ENCODE measurements at regions not wholly inside any gene's neighbourhood (a gene's known extent, or its start where the extent isn't known, plus 50 kb on each side); places are given as distances from the start of the nearest gene placed in this dataset.

DNA sequence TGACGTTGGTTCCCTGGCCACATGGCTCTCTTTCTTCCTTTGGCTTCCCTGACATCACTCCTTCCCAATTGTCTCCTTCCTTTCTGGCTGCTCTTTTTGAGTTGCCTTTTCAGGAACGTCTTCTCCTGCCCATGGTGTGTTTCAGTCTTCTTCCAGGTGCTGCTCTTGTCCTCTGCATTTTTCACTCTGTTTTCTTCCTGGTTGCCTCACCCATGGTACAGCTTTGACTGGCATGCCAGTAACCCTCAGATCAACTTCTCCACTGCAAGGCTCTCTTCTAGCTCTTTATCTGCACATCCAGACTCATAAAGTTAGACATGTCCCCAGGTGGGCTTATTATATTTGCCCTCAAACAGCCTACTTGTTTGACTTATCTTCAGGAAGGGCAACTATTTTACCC lies 91.0 kb upstream of the ANKH start:
- Histone ChIP-seq H3K4me3 (no peak overlapping the region), H3K9me3 (no peaks in the 10 kb centered on the region), H3K27me3 (no peaks in the 10 kb centered on the region), H3K4me1 (no peaks in the 10 kb centered on the region), H3K36me3 (no peaks in the 10 kb centered on the region), H3K27ac (no peak overlapping the region)
- no peak for DNase-seq
- ATAC-seq, result no peak
- TF ChIP-seq CTCF (IDR thresholded peaks at IDR 0.05), result no peak
- intact Hi-C loops (cut with DNase I), result no loop called here

- Histone ChIP-seq H3K27me3 (no peaks in the 10 kb centered on the region), H3K27ac (no peak overlapping the region), H3K4me1 (no peaks in the 10 kb centered on the region), H3K9me3 (no peaks in the 10 kb centered on the region), H3K36me3 (no peaks in the 10 kb centered on the region), H3K4me3 (no peak overlapping the region)
- intact Hi-C loops (cut with DNase I), result no loop called here
- DNase-seq, result peak in 1 of 4 donors; percentile 67
- TF ChIP-seq CTCF (IDR thresholded peaks at IDR 0.05), result no peak
- ATAC-seq, result no peak
Measured at GRCh38 chr5:14960120-14960462, 88.5 kb upstream of the ANKH start.

- no peaks in the 10 kb centered on the region for H3K9me3 ChIP-seq
- no peak for DNase-seq
- H3K36me3 ChIP-seq, result no peaks in the 10 kb centered on the region
- no peaks in the 10 kb centered on the region for H3K4me1 ChIP-seq
- no peak overlapping the region for H3K4me3 ChIP-seq
- intact Hi-C loops (cut with DNase I), result no loop called here
- TF ChIP-seq CTCF (IDR thresholded peaks at IDR 0.05), result no peak
- no peak overlapping the region for H3K27ac ChIP-seq
- no peak for ATAC-seq
- no peaks in the 10 kb centered on the region for H3K27me3 ChIP-seq
Measured at GRCh38 chr5:14959399-14960119, 88.0 kb upstream of the ANKH start.

DNA sequence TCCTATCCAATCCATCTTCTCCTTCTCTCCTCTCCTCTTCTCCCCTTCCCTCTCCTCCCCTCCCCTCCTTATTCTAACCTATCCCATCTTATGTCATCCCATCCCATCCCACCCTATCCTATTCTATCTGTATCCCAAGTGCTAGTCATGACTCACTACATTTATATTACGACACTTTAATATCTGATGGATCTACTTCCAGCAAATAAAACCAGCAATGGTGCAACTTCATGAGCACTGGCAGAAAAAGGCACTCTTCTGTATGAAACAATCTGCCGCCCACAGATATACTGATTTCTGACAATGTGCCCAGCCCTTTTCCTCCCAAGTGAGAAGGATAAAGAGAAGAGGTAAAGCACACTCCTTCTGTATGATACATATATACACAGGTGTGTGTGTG lies 86.6 kb upstream of the ANKH start:
- ATAC-seq, result no peak
- no peak for DNase-seq

More for the DNA sequence above, 86.6 kb upstream of the ANKH start:
- TF ChIP-seq CTCF (IDR thresholded peaks at IDR 0.05), result no peak
- no peaks in the 10 kb centered on the region for H3K36me3 ChIP-seq
- no peaks in the 10 kb centered on the region for H3K9me3 ChIP-seq
- H3K4me3 ChIP-seq, result no peak overlapping the region
- H3K27ac ChIP-seq, result no peak overlapping the region
- no peaks in the 10 kb centered on the region for H3K27me3 ChIP-seq
- no peaks in the 10 kb centered on the region for H3K4me1 ChIP-seq
- intact Hi-C loops (cut with DNase I), result no loop called here

All from left lung (tissue), 4 donors.